Left ventricle myocardium inferior (tissue), 1 donor: ENCODE measurements at regions not wholly inside any gene's neighbourhood (a gene's known extent, or its start where the extent isn't known, plus 50 kb on each side); places are given as distances from the start of the nearest gene placed in this dataset.
A peak's percentile ranks its signal among the peaks of the same experiment; 100 is the strongest.
"Not testable (repeated sequence)": the region's sequence is repeated elsewhere in the genome, so short reads cannot be mapped to it uniquely, and the experiment has no call there.

Source experiments
- DNase-seq: peaks from one replicate; pipeline ENCODE4 v3.0.0-alpha.2; 2020
- H3K27ac ChIP-seq: fragments of 200-600 bp; replicated peaks from 2 replicates; pipeline ENCODE4 v1.8.0; 2021
- H3K27me3 ChIP-seq: fragments of 200-600 bp; 2 replicates; pipeline ENCODE4 v1.8.0; 2021; ENCODE audit warnings: low read depth
- H3K36me3 ChIP-seq: fragments of 200-600 bp; 2 replicates; pipeline ENCODE4 v1.8.0; 2021
- H3K4me1 ChIP-seq: fragments of 200-600 bp; 2 replicates; pipeline ENCODE4 v1.8.0; 2021
- H3K4me3 ChIP-seq: fragments of 200-600 bp; 2 replicates; pipeline ENCODE4 v1.8.0; 2021; ENCODE audit warnings: mild to moderate bottlenecking, moderate library complexity
- H3K9me3 ChIP-seq: fragments of 200-600 bp; replicated peaks from 2 replicates; pipeline ENCODE4 v1.8.0; 2021
- CTCF ChIP-seq: fragments of 200-600 bp; IDR thresholded peaks from 2 replicates; pipeline ENCODE4 v1.8.0; 2021; ENCODE audit warnings: antibody characterized with exemption, mild to moderate bottlenecking, borderline replicate concordance
- intact Hi-C: fragments of 100-400 bp; cut with micrococcal nuclease; formaldehyde crosslinking; loops from one replicate; pipeline ENCODE4 v1.11.0; 2022
- donor health status: DM: no; HTN: yes; CAD: no; lungs with severe emphysema.

- no peaks in the 10 kb centered on the region for H3K36me3 ChIP-seq
- no peak for TF ChIP-seq CTCF
- peaks cover 7% of the 10 kb centered on the region for H3K9me3 ChIP-seq
- intact Hi-C loops: no loop called here
- no peak overlapping the region for H3K4me3 ChIP-seq
- H3K27ac ChIP-seq: no peak overlapping the region
- no peaks in the 10 kb centered on the region for H3K27me3 ChIP-seq
- no peaks in the 10 kb centered on the region for H3K4me1 ChIP-seq
- no peak for DNase-seq
These were observed 101.7 kb upstream of the HAO2 start for GRCh38 chr1:119266858-119267257.

- H3K4me1 ChIP-seq, H3K27ac ChIP-seq, H3K36me3 ChIP-seq, H3K27me3 ChIP-seq, H3K4me3 ChIP-seq, intact Hi-C loops, H3K9me3 ChIP-seq, DNase-seq: not testable (repeated sequence)
These were observed 101.3 kb upstream of the HAO2 start for GRCh38 chr1:119267288-119267687.

GRCh38 chr1:119268879-119269278, 99.7 kb upstream of the HAO2 start:
- H3K4me3 ChIP-seq: no peak overlapping the region
- H3K27ac ChIP-seq: no peak overlapping the region
- peaks cover 7% of the 10 kb centered on the region for H3K9me3 ChIP-seq
- no peak for TF ChIP-seq CTCF
- H3K36me3 ChIP-seq: no peaks in the 10 kb centered on the region
- no peaks in the 10 kb centered on the region for H3K4me1 ChIP-seq
- H3K27me3 ChIP-seq: peaks cover 5% of the 10 kb centered on the region
- intact Hi-C loops: no loop called here
- DNase-seq: no peak

- Histone ChIP-seq H3K9me3 (no peaks in the 10 kb centered on the region), H3K36me3 (no peaks in the 10 kb centered on the region), H3K4me3 (no peak overlapping the region), H3K4me1 (no peaks in the 10 kb centered on the region), H3K27me3 (peaks cover 5% of the 10 kb centered on the region), H3K27ac (no peak overlapping the region)
- no peak for DNase-seq
- peak; percentile 76 for TF ChIP-seq CTCF
- intact Hi-C loops: loop anchor here (10.0 kb wide), 1 partner anchor 481 kb away; no protein-coding TSS in a partner anchor
These were observed 93.1 kb upstream of the HAO2 start for GRCh38 chr1:119275145-119276134.

GRCh38 chr1:119276558-119276957, 92.0 kb upstream of the HAO2 start:
- Histone ChIP-seq H3K27ac (no peak overlapping the region), H3K27me3 (peaks cover 5% of the 10 kb centered on the region), H3K36me3 (no peaks in the 10 kb centered on the region), H3K9me3 (no peaks in the 10 kb centered on the region), H3K4me1 (no peaks in the 10 kb centered on the region), H3K4me3 (no peak overlapping the region)
- intact Hi-C loops: loop anchor here (10.0 kb wide), 1 partner anchor 482 kb away; no protein-coding TSS in a partner anchor
- DNase-seq: no peak
- TF ChIP-seq CTCF: no peak
